Activated CD4-positive, alpha-beta memory T cell treated with anti-CD3 and anti-CD28 coated beads, Interleukin-2, amount 10 ng/mL, durations not matched to agents 7 days and 5 days (primary cell): ENCODE measurements at regions not wholly inside any gene's neighbourhood (a gene's known extent, or its start where the extent isn't known, plus 50 kb on each side); places are given as distances from the start of the nearest gene placed in this dataset.

Experiments used
- CTCF ChIA-PET: fragments of 350-600 bp; sonication (Branson Sonifier 250); formaldehyde crosslinking; loops from one replicate; lab custom pipeline; 2021; ENCODE audit warnings: antibody characterized with exemption, inconsistent platforms; lab: Charles Lee
- POLR2A ChIA-PET: fragments of 350-600 bp; sonication (Branson Sonifier 250); formaldehyde crosslinking; loops from one replicate; lab custom pipeline; 2021; ENCODE audit warnings: antibody characterized with exemption; lab: Charles Lee
- DNase-seq: peaks from one replicate; pipeline ENCODE4 v3.0.0-alpha.2; 2020
- H3K27ac Mint-ChIP-seq: one replicate; pipeline ENCODE4 v1.8.0; 2021; ENCODE audit warnings: mild to moderate bottlenecking, mixed read lengths
- H3K27me3 Mint-ChIP-seq: one replicate; pipeline ENCODE4 v1.8.0; 2021; ENCODE audit warnings: mixed read lengths
- H3K36me3 Mint-ChIP-seq: one replicate; pipeline ENCODE4 v1.8.0; 2021; ENCODE audit warnings: low read depth, mixed read lengths
- H3K4me1 Mint-ChIP-seq: one replicate; pipeline ENCODE4 v1.8.0; 2021; ENCODE audit warnings: mixed read lengths
- H3K4me3 Mint-ChIP-seq: one replicate; pipeline ENCODE4 v1.8.0; 2021; ENCODE audit warnings: mild to moderate bottlenecking, mixed read lengths
- H3K9me3 Mint-ChIP-seq: one replicate; pipeline ENCODE4 v1.8.0; 2021; ENCODE audit warnings: mixed read lengths

DNA sequence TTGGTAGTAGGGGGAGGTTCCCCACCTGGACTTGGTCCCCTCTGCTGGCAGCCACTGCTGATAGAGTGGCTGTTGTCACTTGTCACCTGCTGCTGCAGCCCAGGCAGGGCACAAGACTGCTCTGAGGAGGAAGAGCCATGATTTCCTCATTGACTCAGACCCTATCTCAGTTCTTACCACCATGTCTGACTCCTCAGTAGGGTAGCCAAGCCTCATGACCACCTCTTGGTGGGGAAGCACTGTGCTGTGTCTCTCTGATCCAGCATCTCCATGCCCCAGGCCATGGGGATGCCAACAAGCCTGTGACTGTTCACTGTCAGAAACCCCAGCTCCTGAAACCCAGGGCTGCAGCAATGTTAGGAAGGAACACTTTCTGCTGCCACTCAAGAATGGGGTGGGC is 173.0 kb downstream of the WSCD1 start:
- no peak overlapping the region for H3K27ac Mint-ChIP-seq
- H3K36me3 Mint-ChIP-seq = no peaks in the 10 kb centered on the region
- H3K4me1 Mint-ChIP-seq = no peaks in the 10 kb centered on the region
- H3K27me3 Mint-ChIP-seq = no peaks in the 10 kb centered on the region
- no peaks in the 10 kb centered on the region for H3K9me3 Mint-ChIP-seq
- no peak for DNase-seq
- CTCF ChIA-PET = no interaction called here
- H3K4me3 Mint-ChIP-seq = no peak overlapping the region
- POLR2A ChIA-PET = no interaction called here

DNA sequence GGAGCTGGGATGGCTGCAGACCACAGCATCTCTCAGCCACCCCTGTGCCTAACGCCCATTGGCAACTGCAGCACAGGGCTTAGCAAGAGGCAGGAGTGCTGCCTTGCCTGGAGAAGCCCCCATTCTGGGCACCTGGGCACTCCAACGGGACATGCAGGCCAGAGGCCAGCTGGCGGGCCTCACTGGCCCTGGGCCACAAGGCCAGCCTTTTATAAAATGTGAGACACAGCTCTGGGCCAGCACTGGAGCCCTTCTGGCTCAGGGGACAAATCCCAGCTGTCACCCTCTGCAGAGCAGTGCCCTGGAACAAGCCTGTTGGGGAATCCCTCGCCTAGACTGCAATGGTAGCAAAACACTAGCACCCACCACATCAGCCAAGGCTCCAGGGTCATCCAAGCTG is 171.8 kb downstream of the WSCD1 start:
- Mint-ChIP-seq H3K27ac (no peak overlapping the region), H3K4me1 (no peaks in the 10 kb centered on the region), H3K4me3 (no peak overlapping the region), H3K27me3 (peaks cover 3% of the 10 kb centered on the region), H3K36me3 (no peaks in the 10 kb centered on the region), H3K9me3 (no peaks in the 10 kb centered on the region)
- DNase-seq = no peak
- POLR2A ChIA-PET = no interaction called here
- CTCF ChIA-PET = no interaction called here

DNA sequence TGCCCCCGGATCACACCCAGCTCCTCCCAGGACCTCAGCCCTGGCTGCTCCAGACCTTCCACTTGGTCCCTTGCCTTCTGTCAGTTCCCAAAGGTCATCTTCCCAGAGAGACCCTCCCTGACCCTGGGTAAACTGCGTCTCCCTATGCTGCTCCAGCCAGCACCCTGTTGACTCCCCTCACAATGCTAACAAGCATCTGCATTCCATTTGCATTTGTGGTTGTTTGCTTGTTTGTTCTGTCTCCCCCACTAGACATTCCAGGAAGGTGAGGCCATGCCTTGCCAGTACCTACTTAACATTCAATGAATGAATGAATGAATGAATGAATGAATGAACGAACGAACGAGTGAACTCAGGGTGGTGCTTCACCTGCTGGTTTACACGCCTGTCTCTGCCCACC is 171.2 kb downstream of the WSCD1 start:
- Mint-ChIP-seq H3K27ac (no peak overlapping the region), H3K27me3 (peaks cover 3% of the 10 kb centered on the region), H3K9me3 (no peaks in the 10 kb centered on the region), H3K4me1 (no peaks in the 10 kb centered on the region), H3K36me3 (no peaks in the 10 kb centered on the region), H3K4me3 (no peak overlapping the region)
- DNase-seq = no peak
- ChIA-PET POLR2A (no interaction called here), CTCF (no interaction called here)

DNA sequence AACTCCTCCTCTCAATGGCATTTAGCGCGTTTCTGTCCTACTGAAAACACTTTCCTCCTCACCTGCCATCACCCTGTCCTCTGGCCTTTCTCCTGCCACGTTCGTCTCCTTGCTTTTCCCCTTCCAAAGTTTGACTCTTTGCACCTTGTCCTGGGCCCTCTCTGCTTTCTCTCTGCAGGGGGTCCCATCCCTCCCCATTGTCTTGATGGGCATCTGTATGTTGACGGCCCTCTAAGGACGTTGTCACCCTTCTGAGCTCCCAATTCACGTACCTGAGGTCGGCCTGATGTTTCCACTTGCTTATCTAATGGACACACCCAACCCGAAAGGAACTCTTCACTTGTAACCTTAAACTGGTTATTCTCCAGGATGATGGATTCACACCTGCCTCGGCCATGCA is 170.4 kb downstream of the WSCD1 start:
- Mint-ChIP-seq H3K36me3 (no peaks in the 10 kb centered on the region), H3K4me3 (no peak overlapping the region), H3K4me1 (no peaks in the 10 kb centered on the region), H3K27me3 (peaks cover 3% of the 10 kb centered on the region), H3K27ac (no peak overlapping the region), H3K9me3 (no peaks in the 10 kb centered on the region)
- DNase-seq = no peak
- ChIA-PET CTCF (no interaction called here), POLR2A (no interaction called here)

DNA sequence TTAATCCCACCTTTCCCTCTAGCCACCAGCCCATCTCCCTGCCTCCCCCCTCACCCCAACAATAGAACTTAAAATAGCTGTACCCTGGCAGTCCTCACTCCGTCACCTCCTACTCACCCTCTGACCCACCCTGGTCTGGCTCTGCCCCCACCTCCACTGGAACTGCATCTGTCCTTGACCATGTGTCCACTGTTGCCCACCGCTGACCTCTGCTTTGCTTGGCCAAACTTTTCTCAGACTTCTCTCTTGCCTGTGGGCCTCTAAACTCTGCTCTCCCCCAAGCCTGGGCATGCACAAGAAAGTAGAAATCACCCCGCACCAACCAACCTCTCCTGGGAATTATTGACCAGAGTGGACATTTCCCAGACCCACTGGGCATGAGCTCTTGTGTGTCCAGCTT is 169.8 kb downstream of the WSCD1 start:
- Mint-ChIP-seq H3K4me3 (no peak overlapping the region), H3K9me3 (no peaks in the 10 kb centered on the region), H3K27ac (no peak overlapping the region), H3K27me3 (peaks cover 3% of the 10 kb centered on the region), H3K36me3 (no peaks in the 10 kb centered on the region), H3K4me1 (no peaks in the 10 kb centered on the region)
- POLR2A ChIA-PET = no interaction called here
- no peak for DNase-seq
- CTCF ChIA-PET = no interaction called here

DNA sequence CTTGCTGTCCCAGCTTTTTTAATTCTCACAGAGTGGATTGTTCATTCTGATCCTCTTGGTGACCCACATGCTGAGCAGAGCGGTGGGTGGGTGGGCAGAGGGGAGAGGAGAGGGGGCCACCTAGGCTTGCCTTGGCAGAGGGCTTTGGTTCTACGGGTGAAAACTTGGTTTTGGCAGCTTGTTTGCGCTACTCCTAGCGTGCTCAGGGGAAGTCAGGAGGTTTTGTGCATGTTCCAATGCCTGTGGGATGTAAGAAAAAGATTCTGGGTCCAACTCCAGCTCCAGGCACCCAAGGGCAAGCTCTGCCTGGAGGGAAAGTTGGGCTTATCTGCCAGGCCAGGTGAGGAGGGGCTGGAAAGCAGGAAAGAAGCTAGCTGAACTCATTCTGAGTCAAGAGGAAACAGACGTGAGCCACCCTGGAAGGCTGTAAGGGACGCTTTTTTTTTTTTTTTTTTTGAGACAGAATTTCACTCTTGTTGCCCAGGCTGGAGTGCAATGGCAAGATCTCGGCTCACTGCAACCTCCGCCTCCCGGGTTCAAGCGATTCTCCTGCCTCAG is 169.1 kb downstream of the WSCD1 start:
- H3K4me3 Mint-ChIP-seq = no peak overlapping the region
- ChIA-PET POLR2A (no interaction called here), CTCF (no interaction called here)
- DNase-seq = no peak
- no peaks in the 10 kb centered on the region for H3K4me1 Mint-ChIP-seq
- H3K9me3 Mint-ChIP-seq = no peaks in the 10 kb centered on the region
- H3K27me3 Mint-ChIP-seq = peaks cover 3% of the 10 kb centered on the region
- no peak overlapping the region for H3K27ac Mint-ChIP-seq
- no peaks in the 10 kb centered on the region for H3K36me3 Mint-ChIP-seq

DNA sequence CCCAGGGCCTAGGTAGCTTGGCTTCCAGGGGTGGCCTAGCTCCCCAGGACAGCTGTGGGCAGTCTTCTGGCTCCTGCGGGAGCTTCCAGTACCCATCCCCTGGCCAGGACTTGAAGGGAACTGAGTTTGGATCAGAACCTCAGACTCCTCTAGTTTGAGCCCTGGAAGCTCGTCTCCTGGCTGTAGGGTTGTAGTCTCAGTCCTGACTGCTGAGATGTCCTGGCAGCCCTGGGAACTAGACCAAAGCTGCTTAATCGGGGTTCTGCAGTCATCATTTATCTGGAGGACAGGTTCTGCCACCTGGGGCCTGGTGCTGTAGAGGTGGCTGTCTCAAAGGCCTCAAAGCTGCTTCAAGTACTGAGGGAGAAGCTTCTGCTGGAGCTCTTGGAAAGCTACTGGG is 163.7 kb downstream of the WSCD1 start:
- POLR2A ChIA-PET = no interaction called here

DNA sequence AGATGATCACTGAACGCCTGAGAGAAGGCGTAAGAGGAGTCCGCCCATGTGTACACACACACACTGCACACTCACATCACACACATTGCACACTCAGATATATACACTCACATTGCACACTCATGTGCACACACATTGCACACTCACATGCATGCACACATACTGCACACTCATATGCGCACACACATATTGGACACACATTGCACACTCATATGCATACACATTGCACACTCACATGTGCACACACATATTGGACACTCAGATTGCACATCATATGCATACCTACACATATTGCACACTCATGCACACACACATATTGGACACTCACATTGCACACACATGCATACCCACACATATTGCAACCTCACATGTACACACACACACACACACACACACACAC is 163.2 kb downstream of the WSCD1 start:
- no peak overlapping the region for H3K4me3 Mint-ChIP-seq
- H3K9me3 Mint-ChIP-seq = no peaks in the 10 kb centered on the region
- ChIA-PET CTCF (no interaction called here), POLR2A (no interaction called here)
- no peak overlapping the region for H3K27ac Mint-ChIP-seq
- no peak for DNase-seq
- H3K36me3 Mint-ChIP-seq = no peaks in the 10 kb centered on the region
- H3K27me3 Mint-ChIP-seq = peaks cover 6% of the 10 kb centered on the region
- no peaks in the 10 kb centered on the region for H3K4me1 Mint-ChIP-seq

More for the DNA sequence above, 163.7 kb downstream of the WSCD1 start:
- Mint-ChIP-seq H3K4me3 (no peak overlapping the region), H3K4me1 (no peaks in the 10 kb centered on the region), H3K9me3 (no peaks in the 10 kb centered on the region), H3K27ac (no peak overlapping the region), H3K27me3 (peaks cover 6% of the 10 kb centered on the region), H3K36me3 (no peaks in the 10 kb centered on the region)
- DNase-seq = no peak
- CTCF ChIA-PET = no interaction called here

DNA sequence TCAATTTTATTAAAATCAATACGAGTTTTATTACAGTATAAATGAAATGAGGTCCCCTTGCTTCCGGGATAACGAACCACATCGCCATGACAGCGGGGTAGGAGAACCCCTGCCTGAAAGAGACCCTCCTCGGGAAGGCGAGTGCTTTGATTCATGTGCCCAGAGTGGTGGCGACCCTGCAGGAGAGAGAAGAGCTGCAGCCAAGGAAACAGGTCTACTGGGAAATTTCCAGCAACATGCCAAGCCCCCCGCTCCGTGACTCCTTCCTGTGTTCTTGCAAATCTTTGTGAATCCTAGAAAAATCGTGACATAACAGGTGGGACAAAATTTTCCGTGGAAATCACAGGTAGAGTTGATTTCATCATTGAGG is 162.5 kb downstream of the WSCD1 start:
- no peak overlapping the region for H3K27ac Mint-ChIP-seq
- H3K4me3 Mint-ChIP-seq = no peak overlapping the region
- no peaks in the 10 kb centered on the region for H3K36me3 Mint-ChIP-seq
- peaks cover 7% of the 10 kb centered on the region for H3K27me3 Mint-ChIP-seq
- no peaks in the 10 kb centered on the region for H3K4me1 Mint-ChIP-seq
- POLR2A ChIA-PET = no interaction called here
- H3K9me3 Mint-ChIP-seq = no peaks in the 10 kb centered on the region
- DNase-seq = no peak
- CTCF ChIA-PET = no interaction called here

DNA sequence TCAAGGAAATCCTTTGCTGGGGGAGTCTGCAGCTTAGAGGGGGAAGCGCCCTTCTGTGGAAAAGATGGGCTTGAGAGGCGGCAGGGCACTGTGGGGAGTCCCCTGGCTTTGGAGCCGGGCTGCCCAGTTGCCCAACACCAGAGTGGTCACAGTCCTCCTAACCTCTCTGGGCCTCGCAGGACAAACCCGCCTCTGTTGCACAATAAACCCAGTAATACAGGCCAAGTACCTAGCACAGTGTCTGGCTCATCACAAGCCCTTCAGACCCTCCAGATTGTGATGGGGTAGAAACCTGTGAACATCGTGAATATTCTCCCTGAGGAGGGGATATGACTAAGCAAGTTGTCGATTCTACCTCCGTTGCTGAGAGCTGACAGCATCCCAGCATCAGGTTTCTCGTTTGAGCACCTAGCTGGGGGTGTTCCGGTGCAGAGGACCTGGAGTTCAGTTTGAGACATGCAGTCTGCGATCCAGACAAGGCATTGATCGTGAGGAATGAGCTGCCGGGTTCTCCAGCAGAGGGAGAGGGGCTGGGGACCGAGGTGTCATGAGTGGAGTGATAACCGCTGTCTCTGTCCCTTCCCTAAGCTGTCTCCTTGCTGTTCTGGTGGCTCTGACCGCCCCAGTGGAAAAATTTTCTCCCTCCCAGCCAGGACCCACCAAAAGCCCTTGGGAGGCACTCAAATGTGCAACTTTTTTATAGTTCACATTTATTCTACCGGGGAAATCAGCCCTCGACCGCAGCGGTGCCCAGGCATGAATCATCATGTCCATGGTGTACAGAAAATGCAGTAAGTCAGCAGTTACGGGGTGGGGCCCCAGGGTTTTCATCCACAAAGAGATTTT is 161.9 kb downstream of the WSCD1 start:
- H3K9me3 Mint-ChIP-seq = no peaks in the 10 kb centered on the region
- ChIA-PET CTCF (no interaction called here), POLR2A (no interaction called here)
- H3K27ac Mint-ChIP-seq = no peak overlapping the region
- DNase-seq = no peak
- H3K4me1 Mint-ChIP-seq = no peaks in the 10 kb centered on the region
- H3K36me3 Mint-ChIP-seq = no peaks in the 10 kb centered on the region
- H3K4me3 Mint-ChIP-seq = no peak overlapping the region
- peaks cover 4% of the 10 kb centered on the region for H3K27me3 Mint-ChIP-seq

DNA sequence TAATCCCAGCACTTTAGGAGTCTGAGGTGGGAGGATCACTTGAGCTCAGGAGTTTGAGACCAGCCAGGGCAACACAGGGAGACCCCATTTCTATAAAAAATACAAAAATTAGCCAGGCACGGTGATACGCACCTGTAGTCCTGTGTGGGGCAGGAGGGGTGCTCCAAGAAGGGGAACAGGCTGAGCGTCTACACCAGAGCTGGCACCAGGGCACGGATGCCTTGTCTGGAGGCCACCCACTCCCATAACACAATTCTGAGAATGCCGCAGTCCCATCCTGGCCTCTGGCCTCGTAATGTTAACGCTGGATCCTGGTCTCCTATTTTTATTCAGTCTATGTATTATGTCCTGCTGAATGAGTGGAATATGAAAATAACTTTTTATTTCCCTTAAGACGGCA is 161.3 kb downstream of the WSCD1 start:
- H3K27ac Mint-ChIP-seq = no peak overlapping the region
- ChIA-PET CTCF (no interaction called here), POLR2A (no interaction called here)
- H3K9me3 Mint-ChIP-seq = no peaks in the 10 kb centered on the region
- H3K4me1 Mint-ChIP-seq = no peaks in the 10 kb centered on the region
- no peak for DNase-seq
- H3K4me3 Mint-ChIP-seq = no peak overlapping the region
- H3K36me3 Mint-ChIP-seq = no peaks in the 10 kb centered on the region
- peaks cover 4% of the 10 kb centered on the region for H3K27me3 Mint-ChIP-seq

DNA sequence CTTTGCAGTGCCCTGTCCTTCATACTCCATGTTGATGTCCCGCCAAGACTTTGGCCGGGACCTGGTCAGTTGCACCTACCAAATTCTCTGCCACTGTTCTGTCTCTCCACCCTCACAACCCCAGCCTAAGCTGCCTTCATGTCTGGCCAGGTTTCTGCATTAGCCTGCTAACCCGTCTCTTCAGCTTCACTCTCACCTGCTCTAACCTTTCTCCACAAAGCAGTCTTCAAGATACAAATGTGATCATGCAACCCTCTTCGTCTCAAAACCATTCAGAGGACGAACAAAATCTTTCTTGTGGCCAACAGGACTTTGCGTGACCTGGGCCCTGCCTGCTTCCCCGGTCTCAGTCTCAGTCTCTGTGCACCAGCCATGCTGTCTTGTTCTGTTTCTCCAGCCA is 148.2 kb downstream of the WSCD1 start:
- POLR2A ChIA-PET = no interaction called here
- H3K27me3 Mint-ChIP-seq = peaks cover 39% of the 10 kb centered on the region

DNA sequence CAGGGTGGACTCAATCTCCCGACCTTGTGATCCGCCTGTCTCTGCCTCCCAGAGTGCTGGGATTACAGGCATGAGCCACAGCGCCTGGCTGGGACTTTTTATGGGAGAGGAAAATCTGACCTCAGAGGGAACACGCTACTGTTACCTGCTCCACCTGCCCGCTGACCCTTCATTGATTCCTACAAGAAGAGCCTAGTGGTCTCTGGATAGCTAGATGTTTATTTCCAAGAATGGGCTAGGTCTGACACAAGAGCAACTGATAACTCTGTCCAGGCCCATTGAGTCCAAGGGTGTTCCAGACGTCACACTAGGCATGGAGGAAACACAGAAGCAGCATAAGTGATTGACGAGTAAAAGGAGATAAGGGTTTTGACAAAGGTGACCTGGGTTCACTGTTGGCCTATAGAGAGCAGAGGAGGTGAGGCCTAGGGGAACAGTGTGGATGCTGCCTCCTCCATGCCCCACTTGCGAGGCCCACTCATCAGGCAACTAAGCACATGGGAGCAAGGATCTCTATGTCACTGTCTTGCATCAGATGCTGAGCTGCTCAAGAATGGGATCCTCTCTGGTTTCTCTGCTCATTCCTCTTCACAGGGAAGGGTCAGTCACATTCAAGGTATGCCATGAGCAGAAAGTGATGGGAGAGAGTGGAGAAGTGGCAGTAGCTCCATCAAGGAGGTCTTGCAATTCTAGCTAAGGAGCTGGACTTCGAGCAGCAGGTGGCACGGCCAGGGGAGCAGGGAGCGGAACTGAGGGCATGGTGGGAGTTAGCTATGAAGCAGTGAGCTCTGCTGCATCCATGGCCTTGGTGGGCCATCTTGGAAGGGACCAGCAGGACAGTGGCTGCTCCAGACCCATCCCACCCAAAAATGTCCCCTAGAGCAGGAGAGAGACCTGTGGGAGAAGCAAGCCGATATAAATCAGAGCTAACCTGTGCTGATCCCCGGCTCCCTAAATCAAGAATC is 145.2 kb downstream of the WSCD1 start:
- no peak for DNase-seq
- ChIA-PET CTCF (no interaction called here), POLR2A (no interaction called here)
- no peak overlapping the region for H3K27ac Mint-ChIP-seq
- H3K9me3 Mint-ChIP-seq = no peaks in the 10 kb centered on the region
- no peak overlapping the region for H3K4me3 Mint-ChIP-seq
- peaks cover 21% of the 10 kb centered on the region for H3K27me3 Mint-ChIP-seq
- H3K36me3 Mint-ChIP-seq = no peaks in the 10 kb centered on the region
- H3K4me1 Mint-ChIP-seq = no peaks in the 10 kb centered on the region

More for the DNA sequence above, 148.2 kb downstream of the WSCD1 start:
- Mint-ChIP-seq H3K36me3 (no peaks in the 10 kb centered on the region), H3K27ac (no peak overlapping the region), H3K4me1 (peaks cover 5% of the 10 kb centered on the region), H3K4me3 (no peak overlapping the region), H3K9me3 (peaks cover 6% of the 10 kb centered on the region)
- no peak for DNase-seq
- CTCF ChIA-PET = no interaction called here
